VCaP (cell line): ENCODE measurements at regions not wholly inside any gene's neighbourhood (a gene's known extent, or its start where the extent isn't known, plus 50 kb on each side); places are given as distances from the start of the nearest gene placed in this dataset.

Experiments
- H3K27ac ChIP-seq: fragments of 450-650 bp; 2 replicates; pipeline ENCODE4 v1.5.1; 2017
- TF ChIP-seq, protein P1 (sequence below): fragments of 450-650 bp; conservative IDR thresholded peaks from 2 replicates; pipeline ENCODE4 v1.5.1; 2017; ENCODE audit warnings: mild to moderate bottlenecking, moderate library complexity

DNA sequence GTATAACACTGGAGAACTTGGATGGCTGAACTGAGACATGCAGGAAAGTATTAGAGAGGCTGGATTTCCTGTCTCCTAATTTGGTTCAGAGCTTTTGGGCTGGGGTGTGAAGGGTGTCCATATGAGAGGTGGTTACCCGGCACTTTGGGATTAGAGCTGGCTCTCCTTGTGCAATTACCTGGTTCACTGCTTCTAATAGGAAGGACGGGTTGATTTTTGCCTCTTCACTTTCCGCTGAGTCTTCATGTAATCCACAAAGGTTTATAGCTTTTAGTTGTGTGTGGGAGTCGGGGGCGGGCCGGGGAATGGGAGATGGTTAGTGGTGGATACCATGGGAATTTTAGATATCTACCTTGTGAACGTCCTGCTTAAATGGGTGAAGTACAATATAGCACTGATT, 151.5 kb downstream of the BTBD3 start:
- no peak overlapping the region for H3K27ac ChIP-seq
- TF ChIP-seq, protein P1, sequence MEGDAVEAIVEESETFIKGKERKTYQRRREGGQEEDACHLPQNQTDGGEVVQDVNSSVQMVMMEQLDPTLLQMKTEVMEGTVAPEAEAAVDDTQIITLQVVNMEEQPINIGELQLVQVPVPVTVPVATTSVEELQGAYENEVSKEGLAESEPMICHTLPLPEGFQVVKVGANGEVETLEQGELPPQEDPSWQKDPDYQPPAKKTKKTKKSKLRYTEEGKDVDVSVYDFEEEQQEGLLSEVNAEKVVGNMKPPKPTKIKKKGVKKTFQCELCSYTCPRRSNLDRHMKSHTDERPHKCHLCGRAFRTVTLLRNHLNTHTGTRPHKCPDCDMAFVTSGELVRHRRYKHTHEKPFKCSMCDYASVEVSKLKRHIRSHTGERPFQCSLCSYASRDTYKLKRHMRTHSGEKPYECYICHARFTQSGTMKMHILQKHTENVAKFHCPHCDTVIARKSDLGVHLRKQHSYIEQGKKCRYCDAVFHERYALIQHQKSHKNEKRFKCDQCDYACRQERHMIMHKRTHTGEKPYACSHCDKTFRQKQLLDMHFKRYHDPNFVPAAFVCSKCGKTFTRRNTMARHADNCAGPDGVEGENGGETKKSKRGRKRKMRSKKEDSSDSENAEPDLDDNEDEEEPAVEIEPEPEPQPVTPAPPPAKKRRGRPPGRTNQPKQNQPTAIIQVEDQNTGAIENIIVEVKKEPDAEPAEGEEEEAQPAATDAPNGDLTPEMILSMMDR: no peak

DNA sequence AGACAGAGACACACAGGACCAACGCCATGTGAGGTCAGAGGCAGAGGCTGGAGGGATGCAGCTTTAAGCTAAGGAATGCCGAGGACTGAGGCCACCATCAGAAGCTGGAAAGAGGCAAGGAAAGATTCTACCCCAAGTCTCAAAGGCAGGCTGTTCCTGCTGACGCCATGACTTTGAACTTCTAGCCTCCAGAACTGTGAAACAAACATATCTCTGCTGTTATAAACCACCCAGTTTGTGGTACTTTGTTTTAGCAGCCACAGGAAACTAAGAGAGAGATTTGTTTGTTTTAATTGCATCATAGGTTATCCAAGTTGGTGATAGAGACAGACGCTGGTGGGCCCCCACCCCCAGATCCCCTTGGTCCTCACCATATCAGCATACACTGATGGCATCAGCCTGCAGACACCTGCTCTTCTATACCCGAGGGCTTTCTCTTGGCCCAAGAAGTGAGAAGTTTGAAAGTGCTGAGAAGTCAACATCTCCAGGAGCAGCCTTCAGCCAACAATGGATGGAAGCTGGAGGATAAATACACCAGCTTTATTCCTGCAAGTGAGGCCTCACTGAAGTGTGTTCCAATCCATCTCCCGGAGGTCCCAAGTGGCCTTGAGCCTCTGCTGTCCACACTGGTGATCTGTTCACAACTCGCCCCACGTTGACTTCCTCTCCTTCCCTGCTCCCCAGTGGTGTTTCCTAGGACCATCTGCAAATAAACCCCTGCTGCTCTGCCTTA, 154.7 kb downstream of the BTBD3 start:
- no peak overlapping the region for H3K27ac ChIP-seq
- TF ChIP-seq, protein P1: no peak

DNA sequence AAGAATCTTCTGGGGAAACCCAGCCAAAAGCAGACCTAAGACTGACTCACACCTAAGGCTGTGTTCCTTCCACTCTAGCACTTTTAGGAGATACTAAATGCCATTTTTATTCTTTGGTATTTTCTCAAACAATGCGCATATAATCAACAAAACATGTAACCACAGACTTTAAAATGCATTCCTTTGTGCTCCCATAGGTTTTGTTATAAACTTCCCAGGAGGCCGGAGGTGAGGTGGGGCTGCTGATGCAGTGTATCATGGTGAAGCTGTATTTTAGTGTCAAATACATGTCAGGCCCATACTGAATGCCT, 155.2 kb downstream of the BTBD3 start:
- TF ChIP-seq, protein P1: no peak
- H3K27ac ChIP-seq: no peak overlapping the region

DNA sequence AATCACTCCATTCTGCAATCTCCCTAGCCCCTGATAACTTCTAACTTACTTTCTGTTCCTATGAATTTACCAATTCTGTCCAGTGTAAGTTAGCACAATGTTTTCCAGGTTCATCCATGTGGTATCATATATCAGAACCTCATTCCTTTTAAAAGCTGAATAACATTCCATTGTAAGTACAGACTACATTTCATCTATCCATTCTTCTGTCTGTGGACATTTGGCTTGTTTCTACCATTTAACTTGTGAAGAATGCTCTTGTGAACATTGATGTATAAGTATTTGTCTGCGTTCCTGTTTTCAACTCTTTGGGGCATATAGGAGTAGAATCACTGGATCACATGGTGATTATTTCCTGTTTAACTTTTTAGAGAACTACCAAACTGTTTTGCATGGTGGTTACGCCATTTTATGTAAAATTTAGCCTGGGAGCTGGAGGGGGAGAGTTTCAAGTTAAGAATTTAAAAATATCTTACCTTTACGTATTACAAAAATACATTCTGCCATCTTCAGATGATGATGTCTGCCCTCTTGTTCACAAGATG, 156.5 kb downstream of the BTBD3 start:
- no peak overlapping the region for H3K27ac ChIP-seq
- TF ChIP-seq, protein P1: no peak

DNA sequence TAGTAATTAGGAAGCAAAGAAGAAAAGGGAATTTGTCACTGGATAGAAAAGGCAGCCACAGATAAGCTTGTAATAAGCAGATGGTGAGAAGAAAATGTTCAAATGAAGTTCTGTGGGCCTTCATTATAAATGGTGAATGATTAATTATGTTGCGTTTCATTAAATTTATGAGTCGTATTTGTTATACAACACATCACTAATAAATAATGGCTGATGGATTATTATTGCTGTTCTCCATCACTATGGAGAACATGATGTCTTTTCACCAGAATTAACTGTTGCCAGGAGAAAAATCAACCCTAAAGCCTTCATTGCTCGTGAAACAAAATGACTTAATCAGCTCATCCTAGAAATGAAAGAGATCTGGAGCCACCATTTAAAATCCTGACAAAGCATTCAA, 158.5 kb downstream of the BTBD3 start:
- TF ChIP-seq, protein P1: no peak
- H3K27ac ChIP-seq: no peak overlapping the region

DNA sequence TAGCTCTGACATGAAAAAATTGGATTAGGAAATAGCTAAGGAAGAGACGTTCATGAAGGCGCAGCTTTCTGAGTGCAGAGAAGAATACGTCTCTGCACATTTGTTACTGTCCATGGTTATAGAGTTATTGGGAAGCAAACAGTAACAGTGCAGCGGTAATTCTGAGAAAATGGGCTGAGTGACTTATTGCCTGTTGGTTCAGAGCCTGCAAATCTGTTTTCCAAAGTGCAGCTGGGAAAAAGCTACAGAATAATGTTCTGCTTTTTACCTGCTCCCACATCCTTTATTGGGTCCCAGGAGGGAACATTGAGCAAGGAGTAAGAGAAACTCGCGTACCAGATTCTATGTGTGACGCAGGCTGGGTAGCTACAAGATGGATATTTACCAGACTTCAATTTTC, 160.2 kb downstream of the BTBD3 start:
- no peak overlapping the region for H3K27ac ChIP-seq
- TF ChIP-seq, protein P1: no peak

DNA sequence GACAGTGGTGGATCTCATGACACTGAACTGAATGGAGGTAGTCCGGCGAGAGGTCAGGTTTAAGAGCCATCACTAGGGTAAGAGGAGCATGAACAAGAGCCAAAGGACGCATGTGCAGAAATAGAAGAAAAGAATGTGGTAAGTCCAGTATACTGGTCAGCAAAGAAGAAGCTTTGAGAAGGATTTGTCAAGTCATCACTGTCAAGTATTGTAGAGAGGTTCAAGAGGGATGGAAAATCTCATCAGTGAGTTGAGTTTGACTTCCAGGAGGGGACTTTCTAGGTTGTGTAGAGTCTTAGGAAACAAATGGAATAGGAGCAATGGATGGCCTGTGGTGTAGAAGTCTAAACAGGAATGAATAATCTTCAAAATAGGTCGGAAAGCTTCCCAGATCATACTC, 161.8 kb downstream of the BTBD3 start:
- no peak overlapping the region for H3K27ac ChIP-seq
- TF ChIP-seq, protein P1: no peak
